H54 (cell line): ENCODE measurements at regions not wholly inside any gene's neighbourhood (a gene's known extent, or its start where the extent isn't known, plus 50 kb on each side); places are given as distances from the start of the nearest gene placed in this dataset.
"Not testable (repeated sequence)": the region's sequence is repeated elsewhere in the genome, so short reads cannot be mapped to it uniquely, and the experiment has no call there.

Source experiments
- DNase-seq: peaks from one replicate; pipeline ENCODE4 v3.0.0; 2011; ENCODE audit warnings: low spot score, mixed read lengths; ENCODE audit not compliant: insufficient read length
- FAIRE-seq: peaks from 3 replicates; lab custom pipeline; 2011; peaks lifted over from hg19 to GRCh38; lab: Jason Lieb, UNC
- POLR2A ChIP-seq: IDR thresholded peaks from 2 replicates; pipeline ENCODE4 v1.6.1; 2011; ENCODE audit warnings: low read depth, mild to moderate bottlenecking, low read length

GRCh38 chr2:114293355-114293754 is 149.1 kb upstream of the DPP10 start:
- no peak for FAIRE-seq
- no peak for TF ChIP-seq POLR2A
- no peak for DNase-seq

- FAIRE-seq (no peak), DNase-seq (no peak)
- TF ChIP-seq POLR2A = no peak
These were observed 147.7 kb upstream of the DPP10 start for GRCh38 chr2:114294741-114295140.

GRCh38 chr2:114300351-114300750 is 142.1 kb upstream of the DPP10 start:
- not testable (repeated sequence) for DNase-seq, FAIRE-seq

- TF ChIP-seq POLR2A = no peak
- DNase-seq = no peak
- FAIRE-seq = no peak
These were observed 125.7 kb upstream of the DPP10 start for GRCh38 chr2:114316532-114317300.

- TF ChIP-seq POLR2A = no peak
- no peak for FAIRE-seq
- no peak for DNase-seq
These were observed 111.8 kb upstream of the DPP10 start for GRCh38 chr2:114330594-114330993.

- DNase-seq (no peak), FAIRE-seq (no peak)
- no peak for TF ChIP-seq POLR2A
These were observed 110.5 kb upstream of the DPP10 start for GRCh38 chr2:114331934-114332333.

GRCh38 chr2:114345246-114345645 is 97.2 kb upstream of the DPP10 start:
- DNase-seq = no peak
- no peak for FAIRE-seq
- no peak for TF ChIP-seq POLR2A

GRCh38 chr2:114346658-114347057 is 95.8 kb upstream of the DPP10 start:
- no peak for TF ChIP-seq POLR2A
- DNase-seq = no peak
- FAIRE-seq = no peak

- TF ChIP-seq POLR2A = no peak
These were observed 92.2 kb upstream of the DPP10 start for GRCh38 chr2:114350186-114350725.

GRCh38 chr2:114352988-114353387 is 89.5 kb upstream of the DPP10 start:
- no peak for TF ChIP-seq POLR2A
- DNase-seq (no peak), FAIRE-seq (no peak)

More at GRCh38 chr2:114350186-114350725, 92.2 kb upstream of the DPP10 start:
- FAIRE-seq (no peak), DNase-seq (no peak)

GRCh38 chr2:114354199-114354598 is 88.2 kb upstream of the DPP10 start:
- DNase-seq (no peak), FAIRE-seq (no peak)
- no peak for TF ChIP-seq POLR2A

GRCh38 chr2:114368705-114369104 is 73.7 kb upstream of the DPP10 start:
- no peak for TF ChIP-seq POLR2A
- no peak for DNase-seq

GRCh38 chr2:114371721-114372120 is 70.7 kb upstream of the DPP10 start:
- FAIRE-seq, DNase-seq: not testable (repeated sequence)

More at GRCh38 chr2:114368705-114369104, 73.7 kb upstream of the DPP10 start:
- no peak for FAIRE-seq

GRCh38 chr2:114373591-114373990 is 68.8 kb upstream of the DPP10 start:
- TF ChIP-seq POLR2A = no peak
- DNase-seq (no peak), FAIRE-seq (no peak)

GRCh38 chr2:114384441-114384840 is 58.0 kb upstream of the DPP10 start:
- DNase-seq (no peak), FAIRE-seq (no peak)
- TF ChIP-seq POLR2A = no peak

- FAIRE-seq (no peak), DNase-seq (no peak)
- no peak for TF ChIP-seq POLR2A
These were observed 53.4 kb upstream of the DPP10 start for GRCh38 chr2:114389021-114389420.
